ENCODE measurements at regions not wholly inside any gene's neighbourhood (a gene's known extent, or its start where the extent isn't known, plus 50 kb on each side); places are given as distances from the start of the nearest gene placed in this dataset.

DNA sequence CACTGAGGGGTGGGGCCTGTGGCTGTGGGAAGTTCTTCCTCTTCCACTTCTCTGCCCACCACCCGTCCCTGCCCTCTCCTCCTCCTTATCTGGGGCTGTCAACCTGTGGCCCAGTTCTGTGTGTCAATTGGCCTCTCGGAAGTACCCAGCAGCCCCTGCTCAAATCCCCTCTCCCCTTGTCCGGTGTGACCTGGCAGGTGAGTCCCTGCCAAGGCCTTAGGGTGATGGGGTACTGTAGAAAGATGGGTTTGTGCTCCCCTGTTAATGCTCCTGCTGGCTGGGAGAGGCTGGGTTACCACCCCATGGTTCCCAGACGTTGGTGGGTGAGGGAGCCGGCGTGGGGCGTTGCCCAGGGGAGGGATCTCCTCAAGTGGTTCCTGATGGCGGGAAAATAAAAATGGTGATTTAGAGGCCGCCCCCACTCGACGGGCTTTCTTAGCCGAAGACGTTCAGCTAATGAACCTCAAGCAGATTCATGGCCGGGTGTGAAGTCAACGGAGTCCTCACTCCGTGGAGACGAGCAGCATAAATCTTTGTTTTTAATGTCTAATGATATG is 141.2 kb downstream of the URI1 start:
- no peak for DNase-seq

- no peak for DNase-seq
Observed at GRCh38 chr19:30083701-30084156, 141.7 kb downstream of the URI1 start.

GRCh38 chr19:30084390-30084819 is 142.4 kb downstream of the URI1 start:
- no peak for DNase-seq

DNA sequence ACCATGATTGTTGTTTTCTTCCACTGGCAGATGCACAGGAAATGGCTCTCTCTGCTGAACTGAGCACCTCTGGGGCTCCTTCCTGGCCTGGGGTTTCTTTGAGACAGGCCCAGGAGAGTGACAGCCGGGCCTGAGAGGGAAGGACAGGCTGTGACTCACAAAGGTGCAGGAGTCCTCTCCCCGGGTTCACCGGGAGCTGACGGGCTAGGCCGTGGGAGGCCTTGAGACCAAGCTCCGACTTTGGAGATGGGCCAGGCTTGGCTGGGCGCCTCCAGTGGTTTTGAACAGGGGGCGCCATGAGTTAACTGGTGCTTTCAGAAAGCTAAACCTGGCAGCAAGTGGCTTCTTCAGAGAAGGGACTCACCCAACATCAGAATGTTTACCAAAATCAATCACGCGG is 143.4 kb downstream of the URI1 start:
- no peak for DNase-seq

DNA sequence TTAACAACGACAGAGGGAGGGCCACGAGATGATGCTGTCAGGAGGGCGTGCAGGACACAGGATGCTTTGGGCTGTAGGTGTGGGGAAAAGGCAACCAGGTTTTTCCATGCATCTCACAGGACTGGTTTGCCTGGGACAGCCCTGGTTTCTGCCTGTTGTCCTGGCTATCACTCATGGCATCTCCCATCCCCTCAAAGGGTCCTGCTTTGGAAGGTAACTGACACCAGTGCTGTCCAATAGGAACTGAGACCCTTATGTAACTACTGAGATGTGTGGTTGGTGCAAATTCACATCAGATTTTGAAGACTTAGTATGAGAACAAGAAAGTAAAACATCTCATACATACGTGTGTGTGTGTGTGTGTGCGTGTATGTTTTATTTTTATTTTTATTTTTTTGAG is 144.2 kb downstream of the URI1 start:
- DNase-seq, result no peak

DNA sequence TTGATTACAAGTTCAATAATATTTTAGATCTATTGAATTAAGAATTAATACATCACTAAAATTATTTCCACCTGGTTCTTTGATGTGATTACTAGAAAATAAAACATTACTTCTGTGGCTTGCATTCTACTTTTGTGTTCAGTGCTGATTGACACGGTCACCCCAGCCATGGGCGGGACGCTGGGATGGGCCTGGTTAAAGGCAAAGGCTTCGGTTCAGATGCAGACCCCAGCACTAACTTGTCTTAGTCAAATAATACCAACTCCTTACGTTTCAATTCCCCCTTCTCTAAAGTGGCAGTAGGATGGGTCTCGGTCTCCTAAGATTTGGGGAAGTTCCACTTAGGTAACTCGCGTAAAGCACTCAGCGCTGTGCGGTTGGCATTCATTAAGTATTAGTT is 144.9 kb downstream of the URI1 start:
- DNase-seq, result no peak

DNA sequence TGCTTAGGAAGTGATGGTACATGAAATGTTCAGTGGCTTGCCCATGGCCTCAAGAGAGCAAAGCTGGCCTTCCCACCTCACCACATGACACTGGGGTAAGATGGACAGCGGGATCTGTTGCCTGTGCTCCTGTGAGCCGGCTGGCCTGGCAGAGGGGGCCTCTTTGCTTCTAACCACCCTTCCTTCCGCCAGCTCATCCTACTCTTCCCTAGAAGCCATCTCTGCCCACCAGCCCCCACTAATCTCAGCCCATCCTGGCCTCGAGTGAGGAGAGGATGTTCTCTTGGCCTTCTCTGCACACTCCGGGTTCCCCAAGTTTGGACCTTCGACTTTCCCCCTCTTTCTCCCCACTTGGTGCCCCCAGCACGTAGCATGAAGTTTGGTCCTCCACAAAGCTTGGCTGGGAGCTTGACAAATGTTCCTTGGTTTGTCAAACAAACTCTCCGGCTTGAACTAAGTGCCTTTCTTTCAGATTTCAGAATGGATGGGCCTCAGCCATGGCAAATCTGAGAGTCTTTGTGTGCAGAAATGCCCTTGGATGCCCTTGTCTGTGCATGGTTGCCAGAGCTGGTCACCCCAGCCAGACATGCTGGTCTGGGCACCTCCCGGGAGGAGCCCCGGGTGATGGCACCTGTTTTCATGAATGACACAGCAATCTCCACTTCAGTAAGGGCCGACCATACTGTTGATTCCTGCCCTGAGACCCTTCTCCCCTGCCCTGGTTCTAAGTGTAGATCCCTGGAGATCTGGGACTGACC is 145.5 kb downstream of the URI1 start:
- no peak for DNase-seq

DNA sequence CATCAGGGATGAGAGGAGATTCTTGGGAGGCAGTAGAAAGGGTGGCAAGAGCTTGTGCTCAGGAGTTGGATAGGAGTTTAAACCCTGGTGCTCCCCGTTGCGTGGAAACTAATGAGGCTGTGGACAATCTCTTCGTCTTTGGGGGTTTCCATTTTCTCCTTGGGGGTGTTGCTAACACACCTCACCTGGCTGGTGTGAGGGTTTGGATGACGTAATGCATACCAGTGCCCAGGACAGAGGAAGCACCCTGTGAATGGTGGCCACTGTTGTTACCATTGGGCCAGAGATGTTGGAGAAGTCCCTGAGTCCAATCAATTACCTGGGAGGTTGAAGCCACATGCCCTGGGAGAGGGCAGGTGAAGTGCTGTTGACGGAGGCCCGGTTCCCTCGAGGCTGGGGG is 146.5 kb downstream of the URI1 start:
- no peak for DNase-seq

- DNase-seq, result no peak
Observed at GRCh38 chr19:30089086-30089665, 147.1 kb downstream of the URI1 start.

GRCh38 chr19:30090476-30090875 is 148.4 kb downstream of the URI1 start:
- no peak for DNase-seq

GRCh38 chr19:30090963-30091362 is 148.9 kb downstream of the URI1 start:
- DNase-seq, result no peak

DNA sequence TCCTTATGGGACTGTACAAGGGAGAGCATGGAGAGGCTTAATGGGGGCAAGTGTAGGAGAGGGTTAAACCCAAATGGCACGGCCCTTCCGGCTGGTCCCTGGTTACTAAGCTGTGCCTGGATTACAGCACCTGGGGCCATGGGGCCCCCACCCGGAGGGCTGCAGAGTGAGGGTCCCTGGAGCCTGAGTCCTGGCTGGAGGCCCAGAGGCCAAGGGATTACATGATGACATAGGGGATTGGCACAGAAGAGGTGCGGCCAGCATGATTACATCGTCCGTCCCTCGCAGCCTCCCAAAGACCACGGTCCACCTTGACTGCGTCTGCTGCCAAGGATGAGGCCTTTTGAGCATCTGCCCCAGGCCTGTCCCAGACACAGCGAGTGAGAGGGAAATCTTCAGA is 149.4 kb downstream of the URI1 start:
- DNase-seq, result no peak

- no peak for DNase-seq
Observed at GRCh38 chr19:30091856-30092255, 149.8 kb downstream of the URI1 start.

DNA sequence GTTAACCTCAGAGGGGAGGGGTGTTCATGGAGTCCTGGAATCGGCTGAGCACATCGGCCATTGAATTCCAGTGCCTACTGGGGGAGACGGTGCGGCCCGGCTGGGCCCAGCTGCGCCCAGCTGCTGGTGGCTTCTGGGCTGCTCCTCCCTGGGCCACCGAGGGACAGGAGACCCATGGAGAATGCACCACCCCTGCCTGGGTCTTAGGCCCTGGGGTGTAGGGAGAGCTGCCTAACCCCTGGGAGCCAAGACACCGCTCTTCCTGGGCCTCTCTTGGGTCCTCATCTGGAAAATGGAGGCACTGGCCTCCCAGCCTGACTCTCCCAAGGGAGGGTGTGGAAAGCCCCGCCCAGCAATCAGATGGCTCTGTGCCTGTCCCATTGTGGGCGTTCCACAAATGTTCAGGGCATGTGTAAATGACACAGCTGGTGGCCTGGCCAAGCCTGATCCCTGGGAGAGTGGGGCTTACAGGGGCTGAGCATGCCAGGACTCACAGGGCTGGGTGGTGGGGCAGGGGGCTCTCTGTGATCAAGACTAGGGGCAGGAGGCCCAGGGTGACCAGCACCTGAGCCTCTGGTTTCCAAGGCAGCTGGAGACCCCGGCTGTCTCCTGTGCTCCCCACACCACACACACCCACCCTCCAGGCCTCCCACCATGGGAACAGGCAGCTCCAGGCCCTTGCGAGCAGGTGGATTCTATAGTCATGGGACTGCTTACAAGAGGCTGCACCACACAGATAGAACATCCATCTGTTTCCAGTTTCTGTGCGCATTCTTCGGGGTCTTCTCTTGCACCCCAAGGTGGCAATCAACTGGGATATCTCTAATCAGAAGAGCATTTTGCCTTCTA is 150.9 kb downstream of the URI1 start:
- DNase-seq, result peak; percentile 48

DNA sequence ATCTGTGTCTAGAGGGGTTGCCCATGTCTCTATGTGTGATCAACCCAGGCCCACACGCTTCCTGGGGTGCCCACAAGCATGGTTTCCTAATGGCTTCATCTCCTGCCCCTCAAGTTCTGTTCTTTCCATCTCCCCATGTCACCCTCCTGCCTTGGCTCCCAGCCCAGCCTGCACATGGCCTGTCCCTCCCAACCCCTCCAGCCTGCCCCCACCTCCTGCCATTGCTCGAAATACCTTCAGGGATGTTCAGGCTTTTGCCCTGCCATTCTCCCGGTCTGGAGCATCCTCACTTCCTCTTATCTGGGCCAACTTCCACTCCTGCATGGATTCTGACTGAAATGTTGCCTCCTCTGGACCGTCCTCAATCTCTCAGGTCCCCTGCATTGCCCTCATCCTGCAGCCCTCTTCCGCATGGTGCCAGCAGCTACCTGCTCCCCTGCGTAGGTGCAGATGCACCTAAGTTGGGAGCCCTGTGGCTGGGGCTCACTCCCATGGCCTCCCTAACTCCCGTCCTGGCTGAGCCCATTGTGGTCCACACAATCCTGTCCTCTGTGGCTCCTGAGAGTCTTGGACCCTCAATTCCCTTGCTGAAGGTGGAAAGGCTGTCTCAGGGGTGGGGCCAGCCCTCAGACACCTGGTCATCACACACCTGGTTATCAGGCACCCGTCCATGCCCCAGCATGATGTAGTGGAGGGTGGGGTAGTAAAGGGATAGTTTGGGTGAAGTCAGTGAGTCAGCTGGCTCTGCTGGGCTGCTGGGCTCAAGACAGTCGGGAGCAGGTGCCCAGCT is 152.1 kb downstream of the URI1 start:
- no peak for DNase-seq

- DNase-seq, result no peak
Observed at GRCh38 chr19:30094756-30095140, 152.7 kb downstream of the URI1 start.

- no peak for DNase-seq
Observed at GRCh38 chr19:30095171-30095570, 153.1 kb downstream of the URI1 start.

DNA sequence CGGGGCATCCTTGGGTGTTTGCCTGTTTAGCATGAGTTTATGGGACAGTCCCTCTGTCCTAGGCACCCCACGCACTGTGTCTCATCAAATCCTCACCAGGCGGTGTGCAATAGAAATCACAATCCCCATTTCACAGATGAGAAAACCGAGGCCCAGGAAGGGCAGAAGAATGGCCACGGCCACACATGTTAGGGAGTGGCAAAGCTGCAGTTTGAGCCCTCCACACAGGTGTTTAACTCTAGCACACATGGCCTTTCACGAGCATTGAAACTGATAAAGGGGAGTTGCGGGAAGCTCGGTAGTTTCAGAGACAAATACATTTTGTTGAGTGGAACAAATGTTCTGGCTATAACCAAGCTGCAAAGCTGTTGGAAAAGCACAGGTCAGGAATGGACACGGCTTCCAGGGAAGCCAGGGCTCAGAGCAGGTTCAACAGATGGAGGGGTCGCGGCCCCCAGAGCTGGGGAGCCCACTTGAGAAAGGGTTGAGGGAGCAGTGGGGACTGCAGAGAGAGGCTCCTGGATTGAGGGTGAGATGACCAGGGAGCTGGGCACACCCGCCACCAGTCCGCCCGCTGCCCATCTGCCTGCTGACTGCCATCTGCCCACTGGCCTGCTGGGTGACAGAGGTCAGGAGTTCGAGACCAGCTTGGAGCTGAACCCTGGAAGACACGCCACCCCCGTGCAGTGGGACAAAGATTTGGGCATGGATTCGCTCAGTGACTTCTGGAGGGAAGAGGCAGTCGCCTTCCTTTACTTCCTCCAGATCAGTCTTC is 154.7 kb downstream of the URI1 start:
- no peak for DNase-seq

DNA sequence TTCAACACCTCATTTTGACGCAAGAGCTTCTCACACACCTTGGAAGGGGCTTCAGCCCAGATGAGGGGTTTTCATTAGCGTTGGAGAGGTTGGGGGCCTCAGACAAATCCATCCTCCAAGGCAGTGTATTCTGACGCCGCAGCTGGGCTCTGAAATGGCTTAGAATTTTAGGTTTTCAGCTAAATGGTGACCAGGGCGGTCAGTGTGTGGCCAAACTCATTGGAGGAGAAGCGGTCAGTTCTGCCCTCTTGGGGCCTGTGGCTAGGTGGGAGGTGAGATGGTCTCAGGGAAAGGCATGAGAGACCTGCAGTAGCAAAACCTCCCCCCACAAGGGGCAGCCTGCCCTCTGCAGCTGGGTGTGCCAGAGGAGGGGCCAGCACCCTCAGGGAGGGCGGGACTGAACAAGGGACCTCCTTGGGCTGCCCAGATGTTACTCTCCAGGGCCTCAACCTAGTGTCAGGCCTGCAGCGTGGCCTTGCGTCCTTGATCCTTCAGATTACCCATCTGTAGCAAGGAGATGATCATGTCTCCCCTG is 155.8 kb downstream of the URI1 start:
- no peak for DNase-seq

GRCh38 chr19:30102239-30102638 is 160.2 kb downstream of the URI1 start:
- no peak for DNase-seq

DNA sequence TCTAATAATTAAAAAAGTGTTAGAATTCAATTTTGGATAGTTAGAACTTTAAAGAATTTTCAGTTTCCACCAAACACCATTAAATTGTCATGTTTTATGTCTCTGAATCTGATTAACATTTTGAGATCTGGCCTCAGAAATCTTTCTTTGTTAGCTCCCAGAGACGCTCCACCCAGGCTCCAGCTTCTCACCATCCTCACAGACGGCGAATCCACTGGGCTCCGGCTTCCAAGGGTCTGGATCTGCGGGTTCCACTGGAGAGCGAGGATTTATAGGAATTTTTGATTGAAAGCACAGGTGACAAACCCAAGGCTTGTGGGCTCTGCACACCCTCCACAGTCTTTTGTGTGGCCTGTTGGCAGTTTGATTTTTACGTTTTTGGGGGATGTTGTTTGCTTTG is 160.6 kb downstream of the URI1 start:
- no peak for DNase-seq

DNA sequence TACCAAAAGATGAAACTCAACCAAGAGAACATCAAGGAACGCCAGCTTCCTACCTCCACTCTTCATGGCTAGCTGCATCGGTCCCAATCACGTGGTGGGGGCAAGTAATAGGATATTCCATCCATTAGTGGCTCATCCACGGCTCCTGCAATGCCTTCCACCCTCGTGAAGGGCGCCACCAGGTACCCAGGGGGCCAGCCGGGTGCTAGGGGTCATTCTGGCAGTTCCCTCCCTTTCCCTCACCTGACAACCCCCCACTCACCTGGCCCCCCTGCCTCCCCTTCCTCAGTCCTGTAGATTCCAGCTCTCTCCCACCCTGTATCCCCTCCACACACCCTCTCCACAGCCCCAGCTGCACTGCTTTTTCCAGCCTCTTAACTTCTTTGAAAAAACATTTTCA is 161.9 kb downstream of the URI1 start:
- DNase-seq, result no peak
